Amygdala (tissue), 56 donors: ENCODE measurements at regions not wholly inside any gene's neighbourhood (a gene's known extent, or its start where the extent isn't known, plus 50 kb on each side); places are given as distances from the start of the nearest gene placed in this dataset.

ENCODE experiments used
- DNase-seq, 56 donors: peaks; one replicate each; lab custom pipeline; 2025; lab: John Stamatoyannopoulos, UW

DNA sequence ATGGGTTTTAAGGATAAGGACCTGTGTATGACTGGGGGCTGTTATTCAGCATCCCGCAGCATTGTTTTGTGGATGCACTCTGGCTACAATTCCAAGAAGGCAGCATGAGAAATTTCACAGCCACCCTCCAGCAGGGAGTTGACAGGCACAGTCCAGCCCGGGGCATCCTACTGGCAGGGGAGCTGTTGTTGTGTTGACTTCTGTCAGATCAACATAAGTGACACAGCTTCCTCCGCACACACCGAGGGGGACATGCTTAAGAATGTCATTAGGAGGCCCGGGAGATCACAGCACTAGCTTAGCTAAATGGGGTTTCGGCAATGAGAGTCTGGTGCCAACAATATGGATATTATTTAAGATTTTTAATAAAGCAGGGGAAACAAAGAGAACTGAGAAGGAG is 326.5 kb downstream of the ASMT start:
- DNase-seq, result no peak

DNA sequence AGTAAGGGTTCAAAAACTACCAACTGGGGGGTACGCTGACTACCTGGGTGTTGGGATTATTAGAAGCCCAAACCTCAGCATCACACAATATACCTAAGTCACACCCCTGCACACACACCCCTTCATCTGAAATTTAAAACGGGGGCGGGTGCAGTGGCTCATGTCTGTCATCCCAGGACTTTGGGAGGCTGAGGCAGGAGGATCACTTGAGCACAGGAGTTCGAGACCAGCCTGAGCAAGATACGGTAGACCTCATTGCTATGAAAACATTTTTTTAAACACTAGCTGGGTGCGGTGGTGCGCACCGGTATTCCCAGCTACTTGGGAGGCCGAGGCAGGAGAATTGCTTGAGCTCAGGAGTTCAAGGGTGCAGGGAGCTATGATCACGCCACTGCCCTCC is 331.0 kb downstream of the ASMT start:
- no peak for DNase-seq

DNA sequence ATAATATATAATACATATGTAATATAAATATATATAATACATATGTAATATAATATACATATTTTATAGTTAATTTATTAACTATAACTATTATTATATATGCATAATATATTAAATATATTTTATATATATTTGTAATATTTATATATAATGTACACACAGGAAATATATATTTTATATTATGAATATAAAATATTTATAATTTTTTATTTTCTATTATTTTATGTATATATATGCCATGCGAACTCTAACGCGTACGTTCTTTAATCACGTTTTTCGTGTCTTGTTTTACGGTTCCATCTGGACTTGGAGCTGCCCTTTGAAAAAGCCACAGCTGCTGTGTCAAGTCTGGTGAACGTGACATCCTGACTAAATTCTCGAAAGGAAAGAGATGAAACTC is 332.1 kb downstream of the ASMT start:
- DNase-seq, result no peak
